ENCODE measurements at regions not wholly inside any gene's neighbourhood (a gene's known extent, or its start where the extent isn't known, plus 50 kb on each side); places are given as distances from the start of the nearest gene placed in this dataset.

DNA sequence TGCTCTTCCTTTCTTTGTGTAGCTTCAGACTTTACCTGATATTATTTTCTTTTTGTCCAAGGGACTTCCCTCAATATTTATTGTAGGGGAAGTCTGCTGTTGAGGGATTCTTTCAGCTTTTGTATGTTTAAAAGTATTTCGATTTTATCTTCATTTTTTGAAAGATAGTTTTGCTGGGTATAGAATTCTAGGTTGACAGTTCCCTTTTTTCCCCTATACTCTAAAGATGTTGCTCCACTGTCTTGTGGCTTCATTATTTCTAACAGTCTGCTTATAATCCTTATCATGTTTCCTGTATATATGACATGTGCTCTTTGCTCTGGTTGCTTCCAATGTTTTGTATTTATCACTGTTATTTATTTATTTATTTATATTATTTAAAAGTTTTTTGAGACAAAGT lies 57.3 kb downstream of the CYTL1 start:
- no peak for DNase-seq (ENCODE audit: low read depth)

- DNase-seq (ENCODE audit: low read depth): no peak
These were observed 56.3 kb downstream of the CYTL1 start for GRCh38 chr4:4962928-4963327.

All from renal cortical epithelial cell (primary cell).